ENCODE measurements at regions not wholly inside any gene's neighbourhood (a gene's known extent, or its start where the extent isn't known, plus 50 kb on each side); places are given as distances from the start of the nearest gene placed in this dataset.

DNA sequence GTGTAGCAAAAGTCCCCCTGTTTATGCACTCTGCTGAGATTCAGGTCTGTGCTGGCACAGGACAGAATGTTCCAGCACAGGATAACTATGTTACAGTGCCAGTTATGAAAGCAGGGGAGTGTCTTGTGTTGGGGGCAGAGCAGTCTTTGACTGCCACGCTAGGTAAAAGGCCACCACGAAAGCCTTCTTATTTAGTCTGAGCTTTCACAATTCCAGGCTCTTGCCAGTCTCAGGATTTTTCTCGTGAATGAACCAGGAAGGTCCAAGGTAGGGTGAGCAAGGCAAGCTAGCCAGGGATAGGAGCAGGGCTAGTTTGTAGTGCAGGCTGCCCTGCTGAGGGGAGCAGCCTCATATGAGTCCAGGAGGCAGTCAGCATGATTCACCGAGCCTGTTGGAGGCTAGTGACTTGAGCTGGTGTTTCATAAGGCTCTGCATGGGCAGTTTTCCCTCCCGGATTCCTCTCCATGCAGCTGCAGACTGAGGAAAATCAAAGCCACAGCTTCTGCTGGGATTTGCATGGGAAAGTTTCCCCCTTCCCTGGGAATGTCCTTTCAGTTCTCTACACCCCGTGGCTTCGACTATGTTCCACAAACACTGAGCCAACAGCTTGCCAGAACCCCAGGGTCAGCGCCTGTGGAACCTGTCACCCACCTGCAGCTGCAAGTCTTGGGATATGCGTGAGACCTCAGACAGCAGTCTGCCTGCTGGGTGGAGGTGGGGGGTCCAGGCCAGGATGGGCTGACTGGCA, 112.3 kb downstream of the JCAD start:
- peaks cover 3% of the 10 kb centered on the region for H3K27me3 Mint-ChIP-seq
- no peak overlapping the region for H3K27ac Mint-ChIP-seq
- DNase-seq, result no peak
- H3K36me3 Mint-ChIP-seq (ENCODE audit: low read depth), result no peaks in the 10 kb centered on the region
- peaks cover 5% of the 10 kb centered on the region for H3K4me1 Mint-ChIP-seq
- ATAC-seq, result no peak
- H3K9me3 Mint-ChIP-seq, result no peaks in the 10 kb centered on the region
- H3K4me3 Mint-ChIP-seq, result no peak overlapping the region

DNA sequence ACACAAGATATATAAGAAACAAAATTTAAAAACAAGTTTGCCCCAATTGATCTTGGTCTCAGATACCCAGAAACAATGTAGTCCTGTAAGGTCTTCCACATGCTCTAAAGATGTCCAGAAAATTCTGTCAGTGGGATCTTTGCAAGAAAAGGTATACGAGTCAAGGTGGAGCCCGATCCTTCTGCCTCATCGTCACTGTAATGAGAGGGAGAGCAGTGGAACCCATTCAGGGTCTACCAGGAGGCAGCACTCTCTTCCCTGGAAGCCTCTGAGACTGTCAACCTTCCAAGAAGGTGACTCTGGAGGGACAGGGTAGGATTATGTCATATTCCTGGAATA, 112.8 kb downstream of the JCAD start:
- no peak overlapping the region for H3K27ac Mint-ChIP-seq
- no peak for ATAC-seq
- peaks cover 6% of the 10 kb centered on the region for H3K27me3 Mint-ChIP-seq

GRCh38 chr10:29941476-29941875, 117.9 kb downstream of the JCAD start:
- DNase-seq (no peak), ATAC-seq (no peak)
- Mint-ChIP-seq H3K9me3 (no peaks in the 10 kb centered on the region), H3K4me1 (no peaks in the 10 kb centered on the region), H3K27me3 (peaks cover 14% of the 10 kb centered on the region), H3K27ac (no peak overlapping the region), H3K4me3 (no peak overlapping the region), H3K36me3 (ENCODE audit: low read depth) (no peaks in the 10 kb centered on the region)

More for the DNA sequence above, 112.8 kb downstream of the JCAD start:
- no peak overlapping the region for H3K4me3 Mint-ChIP-seq
- no peak for DNase-seq
- H3K36me3 Mint-ChIP-seq (ENCODE audit: low read depth), result no peaks in the 10 kb centered on the region
- H3K4me1 Mint-ChIP-seq, result peaks cover 5% of the 10 kb centered on the region
- H3K9me3 Mint-ChIP-seq, result no peaks in the 10 kb centered on the region

GRCh38 chr10:29932991-29933390, 126.4 kb downstream of the JCAD start:
- no peaks in the 10 kb centered on the region for H3K4me1 Mint-ChIP-seq
- H3K36me3 Mint-ChIP-seq (ENCODE audit: low read depth), result no peaks in the 10 kb centered on the region
- peaks cover 6% of the 10 kb centered on the region for H3K27me3 Mint-ChIP-seq
- DNase-seq (no peak), ATAC-seq (no peak)
- H3K4me3 Mint-ChIP-seq, result no peak overlapping the region
- no peak overlapping the region for H3K27ac Mint-ChIP-seq
- H3K9me3 Mint-ChIP-seq, result no peaks in the 10 kb centered on the region

DNA sequence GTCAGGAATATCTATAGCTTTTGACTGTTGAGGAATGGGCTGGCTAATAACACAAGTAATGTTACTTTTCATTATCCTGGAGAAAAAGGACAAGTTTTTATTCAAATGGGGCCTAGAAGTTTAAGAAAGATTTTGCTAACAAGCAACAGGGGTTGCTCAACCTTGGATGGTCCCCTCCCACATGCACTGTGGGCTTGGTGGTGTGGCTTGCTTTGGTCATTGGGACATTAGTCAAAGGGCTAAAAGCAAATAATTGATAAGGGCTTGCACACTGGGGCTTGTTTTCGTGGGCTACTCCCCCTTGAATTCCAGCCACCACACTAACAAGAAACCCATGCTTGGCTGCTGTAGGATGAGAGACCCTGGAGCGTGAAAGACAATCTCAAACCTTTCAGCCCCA, 127.6 kb downstream of the JCAD start:
- H3K4me1 Mint-ChIP-seq, result no peaks in the 10 kb centered on the region
- peaks cover 6% of the 10 kb centered on the region for H3K27me3 Mint-ChIP-seq
- H3K9me3 Mint-ChIP-seq, result no peaks in the 10 kb centered on the region
- no peak overlapping the region for H3K27ac Mint-ChIP-seq
- no peak for ATAC-seq
- H3K4me3 Mint-ChIP-seq, result no peak overlapping the region
- no peaks in the 10 kb centered on the region for H3K36me3 Mint-ChIP-seq (ENCODE audit: low read depth)
- DNase-seq, result no peak

- H3K9me3 Mint-ChIP-seq, result peaks cover 4% of the 10 kb centered on the region
- DNase-seq (no peak), ATAC-seq (no peak)
- H3K27ac Mint-ChIP-seq, result no peak overlapping the region
- no peaks in the 10 kb centered on the region for H3K4me1 Mint-ChIP-seq
- no peak overlapping the region for H3K4me3 Mint-ChIP-seq
- peaks cover 9% of the 10 kb centered on the region for H3K27me3 Mint-ChIP-seq
- H3K36me3 Mint-ChIP-seq (ENCODE audit: low read depth), result no peaks in the 10 kb centered on the region
These were observed 130.4 kb downstream of the JCAD start for GRCh38 chr10:29929006-29929405.

DNA sequence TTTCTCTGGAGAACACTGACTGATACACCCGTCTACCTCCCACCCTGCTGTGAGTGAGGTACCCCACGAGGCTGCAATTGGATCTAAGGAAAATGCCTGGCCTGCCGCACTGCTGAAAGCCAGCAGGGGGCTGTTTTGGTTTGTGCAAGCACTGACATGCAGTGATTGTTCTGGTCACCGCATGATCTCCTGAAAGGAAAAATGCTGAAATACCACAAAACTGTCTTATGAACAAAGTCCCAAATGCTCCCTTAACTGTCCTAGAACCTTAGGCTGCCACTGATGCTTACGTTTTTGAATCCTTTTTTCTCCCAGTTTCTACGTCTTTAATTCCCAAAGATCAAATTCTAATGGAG, 132.7 kb downstream of the JCAD start:
- Mint-ChIP-seq H3K27me3 (peaks cover 12% of the 10 kb centered on the region), H3K27ac (no peak overlapping the region)
- no peak for ATAC-seq

GRCh38 chr10:29925771-29926692, 133.4 kb downstream of the JCAD start:
- DNase-seq, result no peak
- peaks cover 9% of the 10 kb centered on the region for H3K27me3 Mint-ChIP-seq
- H3K9me3 Mint-ChIP-seq, result peaks cover 4% of the 10 kb centered on the region
- H3K4me3 Mint-ChIP-seq, result no peak overlapping the region
- no peak for ATAC-seq
- H3K36me3 Mint-ChIP-seq (ENCODE audit: low read depth), result no peaks in the 10 kb centered on the region
- no peak overlapping the region for H3K27ac Mint-ChIP-seq
- H3K4me1 Mint-ChIP-seq, result no peaks in the 10 kb centered on the region

More for the DNA sequence above, 132.7 kb downstream of the JCAD start:
- Mint-ChIP-seq H3K9me3 (peaks cover 4% of the 10 kb centered on the region), H3K4me1 (no peaks in the 10 kb centered on the region), H3K36me3 (ENCODE audit: low read depth) (no peaks in the 10 kb centered on the region), H3K4me3 (no peak overlapping the region)
- DNase-seq, result no peak

- DNase-seq (no peak), ATAC-seq (no peak)
- Mint-ChIP-seq H3K9me3 (peaks cover 4% of the 10 kb centered on the region), H3K4me3 (no peak overlapping the region), H3K27ac (no peak overlapping the region), H3K4me1 (no peaks in the 10 kb centered on the region), H3K27me3 (peaks cover 22% of the 10 kb centered on the region), H3K36me3 (ENCODE audit: low read depth) (no peaks in the 10 kb centered on the region)
These were observed 134.9 kb downstream of the JCAD start for GRCh38 chr10:29924436-29924835.

DNA sequence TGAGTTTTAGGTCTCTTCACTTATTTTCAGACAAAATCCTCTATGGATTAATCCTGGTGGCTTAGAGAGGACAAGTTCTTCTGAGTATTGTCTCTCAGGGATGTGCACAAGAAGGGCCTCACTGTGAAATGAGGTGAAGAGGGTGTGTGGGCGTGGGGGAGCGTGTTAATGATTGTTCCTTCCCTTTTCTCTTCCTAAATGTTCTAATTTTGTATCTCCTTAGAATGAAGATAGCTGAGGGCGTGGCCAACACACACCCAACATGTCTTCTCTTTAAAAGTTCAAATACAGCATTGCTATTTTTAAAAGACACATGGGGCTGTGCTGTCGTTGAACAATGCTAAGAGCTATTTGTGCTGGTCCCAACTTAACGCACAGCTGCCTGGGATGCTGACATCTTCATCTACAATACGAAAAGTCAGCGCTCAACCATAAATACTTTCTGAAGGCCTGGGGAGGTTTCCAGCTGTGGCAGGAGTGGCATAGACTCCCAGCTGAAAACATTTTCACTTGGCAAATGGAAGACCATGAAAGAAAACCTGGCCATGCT, 135.9 kb downstream of the JCAD start:
- DNase-seq (no peak), ATAC-seq (no peak)
- Mint-ChIP-seq H3K9me3 (peaks cover 4% of the 10 kb centered on the region), H3K36me3 (ENCODE audit: low read depth) (no peaks in the 10 kb centered on the region), H3K27me3 (peaks cover 29% of the 10 kb centered on the region), H3K4me1 (peaks cover 8% of the 10 kb centered on the region), H3K27ac (no peak overlapping the region), H3K4me3 (no peak overlapping the region)

DNA sequence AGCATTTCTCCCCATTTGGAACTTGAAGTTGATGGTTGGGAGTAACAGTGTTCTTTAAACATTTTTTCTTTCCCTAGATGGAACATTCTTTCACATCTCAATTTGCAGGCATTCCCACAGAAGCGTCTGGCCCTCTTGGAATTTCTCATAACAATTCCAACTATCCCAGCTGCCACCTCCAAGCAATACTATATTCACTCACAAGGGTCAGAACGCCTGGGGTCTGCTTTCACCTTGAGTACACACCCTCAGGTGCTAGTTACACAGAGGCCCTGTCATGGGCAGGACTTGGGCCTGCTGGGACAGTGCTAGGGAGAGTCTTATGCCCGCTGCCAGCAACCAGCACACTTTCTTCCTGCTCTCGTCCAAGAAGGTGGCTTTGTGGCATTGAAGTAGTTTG, 136.5 kb downstream of the JCAD start:
- no peak for ATAC-seq
- H3K27ac Mint-ChIP-seq, result no peak overlapping the region
- peaks cover 9% of the 10 kb centered on the region for H3K4me1 Mint-ChIP-seq
- peaks cover 4% of the 10 kb centered on the region for H3K9me3 Mint-ChIP-seq
- H3K36me3 Mint-ChIP-seq (ENCODE audit: low read depth), result no peaks in the 10 kb centered on the region
- no peak for DNase-seq
- H3K27me3 Mint-ChIP-seq, result peaks cover 29% of the 10 kb centered on the region
- no peak overlapping the region for H3K4me3 Mint-ChIP-seq

DNA sequence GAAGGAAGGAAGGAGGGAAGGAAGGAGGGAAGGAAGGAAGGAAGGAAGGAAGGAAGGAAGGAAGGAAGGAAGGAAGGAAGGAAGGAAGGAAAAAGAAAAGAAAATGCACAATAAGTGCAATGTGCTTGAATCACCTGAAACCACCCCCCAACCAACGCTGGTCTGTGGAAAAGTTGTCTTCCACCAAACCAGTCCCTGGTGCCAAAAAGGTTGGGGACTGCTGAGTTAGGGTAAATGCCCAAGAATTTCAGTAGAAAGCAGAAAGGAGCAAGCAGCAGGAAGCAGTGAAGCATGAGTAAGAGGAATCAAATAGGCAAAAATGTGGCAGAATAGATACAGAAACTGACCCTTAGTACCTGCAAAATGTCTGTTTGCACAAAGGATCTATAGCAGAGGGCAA, 137.2 kb downstream of the JCAD start:
- Mint-ChIP-seq H3K27me3 (peaks cover 29% of the 10 kb centered on the region), H3K4me1 (peaks cover 9% of the 10 kb centered on the region), H3K9me3 (peaks cover 4% of the 10 kb centered on the region), H3K4me3 (no peak overlapping the region), H3K36me3 (ENCODE audit: low read depth) (no peaks in the 10 kb centered on the region), H3K27ac (no peak overlapping the region)
- no peak for ATAC-seq
- DNase-seq, result no peak

DNA sequence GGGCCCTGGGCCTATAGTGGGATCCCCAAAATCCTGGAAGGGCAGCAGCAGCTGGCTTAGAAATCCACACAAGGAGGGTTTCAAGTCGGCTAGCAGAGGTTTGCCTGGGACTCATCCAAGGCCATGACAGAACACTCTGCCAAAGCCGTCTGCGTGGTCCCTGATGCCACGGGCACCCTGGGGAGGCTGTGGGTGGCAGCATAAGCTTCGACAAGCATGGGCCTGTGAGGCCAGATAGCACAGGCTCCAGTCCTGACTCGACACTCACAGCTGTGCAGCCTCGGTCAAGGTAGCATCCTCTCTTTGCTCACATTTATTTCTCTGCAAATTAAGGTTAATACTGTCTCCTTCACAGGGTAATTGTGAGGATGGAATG, 138.3 kb downstream of the JCAD start:
- DNase-seq, result no peak

DNA sequence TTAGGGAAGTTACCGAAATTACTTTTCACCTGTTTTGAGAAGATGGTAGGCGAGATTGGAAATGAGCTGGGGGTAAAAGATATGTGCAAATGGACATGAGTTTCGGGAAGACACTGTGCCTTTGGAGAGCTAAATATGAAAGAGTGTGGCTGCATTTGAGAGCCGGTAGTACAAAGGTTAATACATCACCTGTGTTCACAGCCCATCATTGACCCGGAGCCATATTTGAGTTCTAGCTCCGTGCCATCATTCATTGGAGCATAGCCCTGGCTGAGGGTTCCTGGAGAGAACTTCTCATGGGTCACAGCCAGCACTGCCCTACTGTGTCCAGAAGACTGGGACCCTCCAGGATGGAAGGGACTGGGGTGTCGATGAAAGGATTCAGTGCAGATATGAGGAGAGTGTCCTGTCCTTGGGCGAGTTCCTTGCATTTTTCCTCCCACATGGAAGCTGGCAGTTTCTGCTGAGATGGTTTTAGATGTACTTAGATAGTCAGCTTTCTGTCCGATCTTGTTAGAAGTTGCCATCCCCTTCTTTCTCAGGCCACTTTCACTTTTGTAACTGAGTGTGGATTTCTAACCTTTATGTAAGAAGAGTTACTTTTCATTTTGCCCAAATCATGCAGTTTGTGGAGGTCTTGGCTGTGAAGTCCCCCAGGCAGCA, 138.8 kb downstream of the JCAD start:
- ATAC-seq (no peak), DNase-seq (no peak)
- Mint-ChIP-seq H3K27me3 (peaks cover 25% of the 10 kb centered on the region), H3K9me3 (no peaks in the 10 kb centered on the region), H3K36me3 (ENCODE audit: low read depth) (no peaks in the 10 kb centered on the region), H3K4me1 (peaks cover 9% of the 10 kb centered on the region), H3K27ac (no peak overlapping the region), H3K4me3 (no peak overlapping the region)

More for the DNA sequence above, 138.3 kb downstream of the JCAD start:
- H3K36me3 Mint-ChIP-seq (ENCODE audit: low read depth), result no peaks in the 10 kb centered on the region
- H3K4me3 Mint-ChIP-seq, result no peak overlapping the region
- no peak overlapping the region for H3K27ac Mint-ChIP-seq
- H3K9me3 Mint-ChIP-seq, result peaks cover 3% of the 10 kb centered on the region
- peaks cover 9% of the 10 kb centered on the region for H3K4me1 Mint-ChIP-seq
- ATAC-seq, result no peak
- H3K27me3 Mint-ChIP-seq, result peaks cover 27% of the 10 kb centered on the region
